GM13976 (cell line): ENCODE measurements at regions not wholly inside any gene's neighbourhood (a gene's known extent, or its start where the extent isn't known, plus 50 kb on each side); places are given as distances from the start of the nearest gene placed in this dataset.

Experiments
- DNase-seq: peaks from one replicate; pipeline ENCODE4 v3.0.0; 2012; ENCODE audit warnings: low spot score
- in situ Hi-C: fragments of 300-500 bp; cut with MboI; formaldehyde crosslinking; loops from one replicate; pipeline ENCODE4 v1.12.0; 2022; ENCODE audit warnings: low sequenced_read_pairs, mixed read lengths, inconsistent platforms; ENCODE audit not compliant: unreplicated experiment
- TF ChIP-seq, protein P1 (sequence below): IDR thresholded peaks from 2 replicates; pipeline ENCODE4 v1.5.1; 2012; ENCODE audit warnings: borderline replicate concordance, mild to moderate bottlenecking; ENCODE audit not compliant: insufficient read depth; ENCODE audit errors: extremely low read depth, missing control alignments, control extremely low read depth

DNA sequence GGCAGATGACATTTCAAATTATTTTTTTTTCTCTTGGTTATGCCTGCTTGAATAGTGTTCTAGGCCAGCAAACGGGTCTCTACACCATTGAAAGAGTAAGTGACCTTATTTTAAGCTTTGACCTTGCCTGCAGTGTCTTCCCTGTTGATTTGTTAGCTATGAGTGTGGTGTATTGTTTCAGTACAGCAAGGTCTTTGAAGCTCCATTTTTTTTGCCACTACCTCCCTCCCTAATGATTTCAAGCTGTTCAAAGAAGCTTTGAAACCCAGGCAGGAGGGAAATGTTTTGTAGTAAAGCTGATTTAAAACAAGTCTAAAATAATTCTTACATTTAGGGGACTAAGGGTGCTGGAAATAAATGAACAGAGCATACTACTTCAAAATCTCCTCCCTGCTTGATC, 1249.8 kb downstream of the ROBO1 start:
- TF ChIP-seq, protein P1, sequence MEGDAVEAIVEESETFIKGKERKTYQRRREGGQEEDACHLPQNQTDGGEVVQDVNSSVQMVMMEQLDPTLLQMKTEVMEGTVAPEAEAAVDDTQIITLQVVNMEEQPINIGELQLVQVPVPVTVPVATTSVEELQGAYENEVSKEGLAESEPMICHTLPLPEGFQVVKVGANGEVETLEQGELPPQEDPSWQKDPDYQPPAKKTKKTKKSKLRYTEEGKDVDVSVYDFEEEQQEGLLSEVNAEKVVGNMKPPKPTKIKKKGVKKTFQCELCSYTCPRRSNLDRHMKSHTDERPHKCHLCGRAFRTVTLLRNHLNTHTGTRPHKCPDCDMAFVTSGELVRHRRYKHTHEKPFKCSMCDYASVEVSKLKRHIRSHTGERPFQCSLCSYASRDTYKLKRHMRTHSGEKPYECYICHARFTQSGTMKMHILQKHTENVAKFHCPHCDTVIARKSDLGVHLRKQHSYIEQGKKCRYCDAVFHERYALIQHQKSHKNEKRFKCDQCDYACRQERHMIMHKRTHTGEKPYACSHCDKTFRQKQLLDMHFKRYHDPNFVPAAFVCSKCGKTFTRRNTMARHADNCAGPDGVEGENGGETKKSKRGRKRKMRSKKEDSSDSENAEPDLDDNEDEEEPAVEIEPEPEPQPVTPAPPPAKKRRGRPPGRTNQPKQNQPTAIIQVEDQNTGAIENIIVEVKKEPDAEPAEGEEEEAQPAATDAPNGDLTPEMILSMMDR, result no peak
- no peak for DNase-seq
- in situ Hi-C loops, result no loop called here

DNA sequence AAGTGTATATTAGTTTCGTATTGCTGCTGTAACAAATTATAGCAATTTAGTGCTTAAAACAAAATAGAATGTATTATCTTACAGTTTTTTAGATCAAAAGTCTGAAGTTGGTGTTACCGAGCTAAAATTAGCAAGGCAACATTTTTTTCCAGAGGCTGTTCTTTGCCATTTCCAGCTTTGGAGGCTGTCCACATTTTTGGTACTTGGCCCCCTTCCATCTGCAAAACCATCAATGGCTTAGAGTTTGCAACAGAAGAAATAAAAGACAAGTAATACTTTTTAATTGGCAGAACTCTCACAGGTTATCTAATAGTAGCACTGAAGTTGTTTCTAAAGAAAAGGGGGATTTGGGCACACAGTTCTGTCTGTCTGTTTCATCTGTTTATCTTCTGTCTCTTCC, 1248.5 kb downstream of the ROBO1 start:
- DNase-seq, result no peak
- TF ChIP-seq, protein P1, result no peak
- in situ Hi-C loops, result no loop called here

- no peak for DNase-seq
- in situ Hi-C loops, result no loop called here
- TF ChIP-seq, protein P1, result no peak
Observed at GRCh38 chr3:78529601-78530000, 1238.2 kb downstream of the ROBO1 start.

GRCh38 chr3:78540485-78540884, 1227.3 kb downstream of the ROBO1 start:
- TF ChIP-seq, protein P1, result no peak
- no peak for DNase-seq
- in situ Hi-C loops, result no loop called here

DNA sequence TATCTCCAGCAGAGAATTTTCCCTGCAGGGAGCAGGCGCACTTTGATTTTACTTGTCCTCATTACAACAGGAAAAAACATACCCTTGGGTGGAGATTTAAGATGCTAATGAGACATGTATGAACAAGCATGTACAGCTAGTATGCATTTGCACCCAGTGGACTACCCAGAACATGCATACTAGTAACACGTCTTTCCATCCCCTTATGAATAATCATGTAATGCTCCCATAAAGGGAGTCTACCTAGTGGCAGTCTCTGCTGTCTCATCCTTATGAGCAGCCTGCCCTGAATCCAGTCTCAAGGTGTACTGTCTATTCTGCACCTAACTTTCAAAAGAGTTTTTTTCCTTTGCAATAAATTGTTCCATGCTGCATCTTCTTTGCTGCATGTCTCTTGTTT, 1222.0 kb downstream of the ROBO1 start:
- in situ Hi-C loops, result no loop called here
- TF ChIP-seq, protein P1, result no peak
- DNase-seq, result no peak
